ENCODE measurements at regions not wholly inside any gene's neighbourhood (a gene's known extent, or its start where the extent isn't known, plus 50 kb on each side); places are given as distances from the start of the nearest gene placed in this dataset.

- H3K4me3 ChIP-seq (ENCODE audit: low read depth in 1 of 2, low read length in 2 of 2) = no peak overlapping the region
- no peak for DNase-seq
- H3K4me2 ChIP-seq (ENCODE audit: insufficient read depth, low read length) = no peak overlapping the region
Measured at GRCh38 chr5:108529381-108529780, 147.5 kb upstream of the FBXL17 start.

GRCh38 chr5:108528655-108529054 is 146.8 kb upstream of the FBXL17 start:
- ATAC-seq (ENCODE audit: insufficient read depth, low read depth) = no peak
- H3K4me3 ChIP-seq (ENCODE audit: low read depth in 1 of 2, low read length in 2 of 2) = no peak overlapping the region

More at GRCh38 chr5:108529381-108529780, 147.5 kb upstream of the FBXL17 start:
- H3K36me3 ChIP-seq (ENCODE audit: insufficient read depth, low read length) = no peaks in the 10 kb centered on the region
- H3K9me3 ChIP-seq (ENCODE audit: insufficient read depth, low read length, severe bottlenecking) = peaks cover 4% of the 10 kb centered on the region
- no peaks in the 10 kb centered on the region for H3K79me2 ChIP-seq (ENCODE audit: insufficient read depth, low read length)
- no peak overlapping the region for H3K9ac ChIP-seq (ENCODE audit: low read depth, low read length)
- no peaks in the 10 kb centered on the region for H3K4me1 ChIP-seq (ENCODE audit: insufficient read depth, low read length)
- no peak overlapping the region for H2AFZ ChIP-seq (ENCODE audit: low read depth, low read length)
- no peaks in the 10 kb centered on the region for H3K27me3 ChIP-seq (ENCODE audit: insufficient read depth, low read length, poor library complexity)
- H4K20me1 ChIP-seq (ENCODE audit: insufficient read depth, low read length) = no peaks in the 10 kb centered on the region
- TF ChIP-seq EZH2 (IDR thresholded peaks at IDR 0.05; ENCODE audit: borderline replicate concordance, low read depth, low read length, severe bottlenecking) = no peak
- no peak for TF ChIP-seq CTCF (IDR thresholded peaks at IDR 0.05; ENCODE audit: borderline replicate concordance, extremely low read depth, low read length, poor library complexity, severe bottlenecking)
- no peak for ATAC-seq (ENCODE audit: insufficient read depth, low read depth)
- H3K27ac ChIP-seq (ENCODE audit: low read length) = no peak overlapping the region

GRCh38 chr5:108524564-108524963 is 142.7 kb upstream of the FBXL17 start:
- TF ChIP-seq EZH2 (IDR thresholded peaks at IDR 0.05; ENCODE audit: borderline replicate concordance, low read depth, low read length, severe bottlenecking) (no peak), CTCF (IDR thresholded peaks at IDR 0.05; ENCODE audit: borderline replicate concordance, extremely low read depth, low read length, poor library complexity, severe bottlenecking) (no peak)
- Histone ChIP-seq H3K27me3 (ENCODE audit: insufficient read depth, low read length, poor library complexity) (no peaks in the 10 kb centered on the region), H3K4me2 (ENCODE audit: insufficient read depth, low read length) (no peak overlapping the region), H3K36me3 (ENCODE audit: insufficient read depth, low read length) (no peaks in the 10 kb centered on the region), H3K27ac (ENCODE audit: low read length) (no peak overlapping the region), H4K20me1 (ENCODE audit: insufficient read depth, low read length) (no peaks in the 10 kb centered on the region), H3K79me2 (ENCODE audit: insufficient read depth, low read length) (no peaks in the 10 kb centered on the region), H3K9ac (ENCODE audit: low read depth, low read length) (no peak overlapping the region), H3K4me1 (ENCODE audit: insufficient read depth, low read length) (no peaks in the 10 kb centered on the region), H3K4me3 (ENCODE audit: low read depth in 1 of 2, low read length in 2 of 2) (no peak overlapping the region), H3K9me3 (ENCODE audit: insufficient read depth, low read length, severe bottlenecking) (peaks cover 4% of the 10 kb centered on the region), H2AFZ (ENCODE audit: low read depth, low read length) (no peak overlapping the region)
- DNase-seq (no peak), ATAC-seq (ENCODE audit: insufficient read depth, low read depth) (no peak)

More at GRCh38 chr5:108528655-108529054, 146.8 kb upstream of the FBXL17 start:
- Histone ChIP-seq H3K79me2 (ENCODE audit: insufficient read depth, low read length) (no peaks in the 10 kb centered on the region), H3K36me3 (ENCODE audit: insufficient read depth, low read length) (no peaks in the 10 kb centered on the region), H3K4me2 (ENCODE audit: insufficient read depth, low read length) (no peak overlapping the region), H3K9ac (ENCODE audit: low read depth, low read length) (no peak overlapping the region), H3K9me3 (ENCODE audit: insufficient read depth, low read length, severe bottlenecking) (peaks cover 4% of the 10 kb centered on the region), H3K27me3 (ENCODE audit: insufficient read depth, low read length, poor library complexity) (no peaks in the 10 kb centered on the region), H3K4me1 (ENCODE audit: insufficient read depth, low read length) (no peaks in the 10 kb centered on the region), H3K27ac (ENCODE audit: low read length) (no peak overlapping the region), H2AFZ (ENCODE audit: low read depth, low read length) (no peak overlapping the region), H4K20me1 (ENCODE audit: insufficient read depth, low read length) (no peaks in the 10 kb centered on the region)
- no peak for DNase-seq
- TF ChIP-seq CTCF (IDR thresholded peaks at IDR 0.05; ENCODE audit: borderline replicate concordance, extremely low read depth, low read length, poor library complexity, severe bottlenecking) (no peak), EZH2 (IDR thresholded peaks at IDR 0.05; ENCODE audit: borderline replicate concordance, low read depth, low read length, severe bottlenecking) (no peak)

- Histone ChIP-seq H3K79me2 (ENCODE audit: insufficient read depth, low read length) (no peaks in the 10 kb centered on the region), H2AFZ (ENCODE audit: low read depth, low read length) (no peak overlapping the region), H3K27ac (ENCODE audit: low read length) (no peak overlapping the region), H3K36me3 (ENCODE audit: insufficient read depth, low read length) (no peaks in the 10 kb centered on the region), H3K9me3 (ENCODE audit: insufficient read depth, low read length, severe bottlenecking) (peaks cover 4% of the 10 kb centered on the region), H3K4me2 (ENCODE audit: insufficient read depth, low read length) (no peak overlapping the region), H3K27me3 (ENCODE audit: insufficient read depth, low read length, poor library complexity) (no peaks in the 10 kb centered on the region), H4K20me1 (ENCODE audit: insufficient read depth, low read length) (no peaks in the 10 kb centered on the region), H3K9ac (ENCODE audit: low read depth, low read length) (no peak overlapping the region), H3K4me3 (ENCODE audit: low read depth in 1 of 2, low read length in 2 of 2) (no peak overlapping the region), H3K4me1 (ENCODE audit: insufficient read depth, low read length) (no peaks in the 10 kb centered on the region)
- DNase-seq (no peak), ATAC-seq (ENCODE audit: insufficient read depth, low read depth) (no peak)
- no peak for TF ChIP-seq CTCF (IDR thresholded peaks at IDR 0.05; ENCODE audit: borderline replicate concordance, extremely low read depth, low read length, poor library complexity, severe bottlenecking)
- TF ChIP-seq EZH2 (IDR thresholded peaks at IDR 0.05; ENCODE audit: borderline replicate concordance, low read depth, low read length, severe bottlenecking) = no peak
Measured at GRCh38 chr5:108523360-108523759, 141.5 kb upstream of the FBXL17 start.
